ENCODE measurements at regions not wholly inside any gene's neighbourhood (a gene's known extent, or its start where the extent isn't known, plus 50 kb on each side); places are given as distances from the start of the nearest gene placed in this dataset.
"Not testable (repeated sequence)": the region's sequence is repeated elsewhere in the genome, so short reads cannot be mapped to it uniquely, and the experiment has no call there.

GRCh38 chr4:171561419-171561818 lies 251.8 kb upstream of the GALNTL6 start:
- DNase-seq (ENCODE audit: low spot score) = no peak
- Mint-ChIP-seq H3K9me3 (no peaks in the 10 kb centered on the region), H3K36me3 (ENCODE audit: low read depth) (no peaks in the 10 kb centered on the region), H3K4me1 (ENCODE audit: low read depth) (no peaks in the 10 kb centered on the region), H3K27ac (no peak overlapping the region), H3K27me3 (ENCODE audit: insufficient read depth) (peaks cover 3% of the 10 kb centered on the region), H3K4me3 (no peak overlapping the region)
- intact Hi-C loops (cut with micrococcal nuclease) = no loop called here

DNA sequence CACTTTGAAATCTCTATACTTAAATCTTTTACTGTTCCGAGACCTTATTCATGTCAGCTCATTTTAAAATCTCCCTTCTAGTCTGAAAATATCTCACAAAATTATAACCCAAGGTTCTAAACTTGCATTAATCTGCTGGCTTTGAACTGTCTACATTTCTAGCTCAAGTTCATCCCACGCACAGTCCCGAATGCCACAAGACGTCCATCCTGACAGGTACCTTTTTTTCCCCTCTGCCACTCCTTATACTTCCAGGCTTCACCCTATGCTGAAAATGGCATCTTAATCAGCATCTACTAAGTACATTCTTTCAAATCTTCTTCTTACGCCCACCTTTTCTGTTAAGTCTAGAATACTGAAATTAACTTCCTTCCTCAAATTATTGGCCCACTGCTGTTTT lies 259.2 kb upstream of the GALNTL6 start:
- intact Hi-C loops (cut with micrococcal nuclease) = no loop called here
- H3K4me3 Mint-ChIP-seq = no peak overlapping the region
- no peak for DNase-seq (ENCODE audit: low spot score)
- H3K27ac Mint-ChIP-seq = no peak overlapping the region
- no peaks in the 10 kb centered on the region for H3K36me3 Mint-ChIP-seq (ENCODE audit: low read depth)
- no peaks in the 10 kb centered on the region for H3K27me3 Mint-ChIP-seq (ENCODE audit: insufficient read depth)
- H3K4me1 Mint-ChIP-seq (ENCODE audit: low read depth) = no peaks in the 10 kb centered on the region
- no peaks in the 10 kb centered on the region for H3K9me3 Mint-ChIP-seq

- Mint-ChIP-seq H3K4me3 (no peak overlapping the region), H3K27me3 (ENCODE audit: insufficient read depth) (no peaks in the 10 kb centered on the region), H3K36me3 (ENCODE audit: low read depth) (no peaks in the 10 kb centered on the region), H3K9me3 (peaks cover 8% of the 10 kb centered on the region), H3K4me1 (ENCODE audit: low read depth) (no peaks in the 10 kb centered on the region), H3K27ac (no peak overlapping the region)
- intact Hi-C loops (cut with micrococcal nuclease) = no loop called here
- DNase-seq (ENCODE audit: low spot score) = no peak
Measured at GRCh38 chr4:171542640-171543039, 270.6 kb upstream of the GALNTL6 start.

- DNase-seq (ENCODE audit: low spot score) = no peak
- Mint-ChIP-seq H3K27ac (no peak overlapping the region), H3K36me3 (ENCODE audit: low read depth) (no peaks in the 10 kb centered on the region), H3K4me1 (ENCODE audit: low read depth) (no peaks in the 10 kb centered on the region), H3K27me3 (ENCODE audit: insufficient read depth) (no peaks in the 10 kb centered on the region), H3K9me3 (peaks cover under 1% of the 10 kb centered on the region), H3K4me3 (no peak overlapping the region)
- intact Hi-C loops (cut with micrococcal nuclease) = no loop called here
Measured at GRCh38 chr4:171538601-171539100, 274.6 kb upstream of the GALNTL6 start.

GRCh38 chr4:171534391-171534790 lies 278.8 kb upstream of the GALNTL6 start:
- no peaks in the 10 kb centered on the region for H3K4me1 Mint-ChIP-seq (ENCODE audit: low read depth)

GRCh38 chr4:171532968-171533367 lies 280.2 kb upstream of the GALNTL6 start:
- H3K4me3 Mint-ChIP-seq = no peak overlapping the region
- H3K27me3 Mint-ChIP-seq (ENCODE audit: insufficient read depth) = no peaks in the 10 kb centered on the region
- intact Hi-C loops (cut with micrococcal nuclease) = no loop called here
- no peaks in the 10 kb centered on the region for H3K36me3 Mint-ChIP-seq (ENCODE audit: low read depth)
- H3K9me3 Mint-ChIP-seq = no peaks in the 10 kb centered on the region
- H3K4me1 Mint-ChIP-seq (ENCODE audit: low read depth) = no peaks in the 10 kb centered on the region
- H3K27ac Mint-ChIP-seq = no peak overlapping the region
- DNase-seq (ENCODE audit: low spot score) = no peak

More at GRCh38 chr4:171534391-171534790, 278.8 kb upstream of the GALNTL6 start:
- Mint-ChIP-seq H3K27ac (no peak overlapping the region), H3K4me3 (no peak overlapping the region), H3K36me3 (ENCODE audit: low read depth) (no peaks in the 10 kb centered on the region), H3K9me3 (no peaks in the 10 kb centered on the region), H3K27me3 (ENCODE audit: insufficient read depth) (no peaks in the 10 kb centered on the region)
- intact Hi-C loops (cut with micrococcal nuclease) = no loop called here
- DNase-seq (ENCODE audit: low spot score) = no peak

GRCh38 chr4:171524903-171525302 lies 288.3 kb upstream of the GALNTL6 start:
- Mint-ChIP-seq H3K27me3 (ENCODE audit: insufficient read depth) (no peaks in the 10 kb centered on the region), H3K36me3 (ENCODE audit: low read depth) (no peaks in the 10 kb centered on the region), H3K4me3 (no peak overlapping the region), H3K9me3 (no peaks in the 10 kb centered on the region), H3K27ac (no peak overlapping the region), H3K4me1 (ENCODE audit: low read depth) (no peaks in the 10 kb centered on the region)
- intact Hi-C loops (cut with micrococcal nuclease) = no loop called here
- no peak for DNase-seq (ENCODE audit: low spot score)

GRCh38 chr4:171521726-171522125 lies 291.5 kb upstream of the GALNTL6 start:
- Mint-ChIP-seq H3K27ac (no peak overlapping the region), H3K36me3 (ENCODE audit: low read depth) (no peaks in the 10 kb centered on the region), H3K27me3 (ENCODE audit: insufficient read depth) (no peaks in the 10 kb centered on the region), H3K4me3 (no peak overlapping the region), H3K9me3 (no peaks in the 10 kb centered on the region), H3K4me1 (ENCODE audit: low read depth) (no peaks in the 10 kb centered on the region)
- no peak for DNase-seq (ENCODE audit: low spot score)
- intact Hi-C loops (cut with micrococcal nuclease) = no loop called here

DNA sequence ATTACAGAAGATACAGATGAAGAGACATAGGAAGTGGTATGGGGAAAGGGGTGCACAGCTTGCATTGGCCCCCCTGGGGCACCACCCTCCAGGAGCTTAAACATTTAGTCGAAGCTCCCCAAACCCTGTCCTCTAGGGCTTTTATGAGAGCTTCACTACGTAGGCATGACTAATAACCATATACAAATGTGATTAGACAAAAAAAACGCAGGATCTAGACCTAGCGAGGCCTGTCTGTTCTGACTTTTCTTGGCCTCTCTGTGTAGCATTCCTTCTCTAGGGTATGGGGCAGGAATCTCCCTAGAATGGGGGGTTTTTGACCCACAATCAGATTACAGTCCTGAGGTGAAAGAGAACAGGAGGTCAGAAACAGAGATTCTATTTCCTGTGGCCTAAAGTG lies 293.7 kb upstream of the GALNTL6 start:
- intact Hi-C loops (cut with micrococcal nuclease) = no loop called here
- Mint-ChIP-seq H3K36me3 (ENCODE audit: low read depth) (no peaks in the 10 kb centered on the region), H3K4me3 (no peak overlapping the region), H3K27me3 (ENCODE audit: insufficient read depth) (no peaks in the 10 kb centered on the region), H3K27ac (no peak overlapping the region), H3K4me1 (ENCODE audit: low read depth) (no peaks in the 10 kb centered on the region), H3K9me3 (no peaks in the 10 kb centered on the region)
- no peak for DNase-seq (ENCODE audit: low spot score)

GRCh38 chr4:171517883-171518282 lies 295.3 kb upstream of the GALNTL6 start:
- no peak for DNase-seq (ENCODE audit: low spot score)
- H3K36me3 Mint-ChIP-seq (ENCODE audit: low read depth) = no peaks in the 10 kb centered on the region
- no peaks in the 10 kb centered on the region for H3K9me3 Mint-ChIP-seq
- no peak overlapping the region for H3K4me3 Mint-ChIP-seq
- no peaks in the 10 kb centered on the region for H3K4me1 Mint-ChIP-seq (ENCODE audit: low read depth)
- no peaks in the 10 kb centered on the region for H3K27me3 Mint-ChIP-seq (ENCODE audit: insufficient read depth)
- intact Hi-C loops (cut with micrococcal nuclease) = no loop called here
- H3K27ac Mint-ChIP-seq = no peak overlapping the region

- Mint-ChIP-seq H3K4me1 (ENCODE audit: low read depth) (no peaks in the 10 kb centered on the region), H3K36me3 (ENCODE audit: low read depth) (no peaks in the 10 kb centered on the region), H3K27ac (no peak overlapping the region), H3K27me3 (ENCODE audit: insufficient read depth) (no peaks in the 10 kb centered on the region), H3K4me3 (no peak overlapping the region), H3K9me3 (peaks cover 5% of the 10 kb centered on the region)
- DNase-seq (ENCODE audit: low spot score) = no peak
- intact Hi-C loops (cut with micrococcal nuclease) = no loop called here
Measured at GRCh38 chr4:171516694-171517093, 296.5 kb upstream of the GALNTL6 start.

DNA sequence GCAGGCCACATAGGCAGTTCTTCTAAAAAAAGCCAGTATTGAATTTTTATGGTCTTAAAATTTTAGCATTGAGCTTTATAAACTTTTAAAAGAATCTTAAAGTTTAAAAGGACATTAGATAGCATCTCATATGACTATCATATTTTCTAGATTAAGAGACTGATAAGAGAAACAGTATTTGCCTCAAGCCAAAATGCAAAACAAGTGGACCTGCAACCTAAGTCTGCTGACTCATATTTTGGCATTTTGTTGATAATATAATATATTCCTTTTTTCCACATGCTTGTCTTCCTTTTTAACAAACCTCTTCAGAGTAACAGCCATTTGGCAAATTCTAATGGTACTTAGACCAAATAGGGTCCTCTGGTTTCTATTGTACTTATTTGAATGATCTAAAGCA lies 328.5 kb upstream of the GALNTL6 start:
- intact Hi-C loops (cut with micrococcal nuclease) = no loop called here
- Mint-ChIP-seq H3K9me3 (no peaks in the 10 kb centered on the region), H3K36me3 (ENCODE audit: low read depth) (no peaks in the 10 kb centered on the region), H3K4me3 (no peak overlapping the region), H3K27me3 (ENCODE audit: insufficient read depth) (peaks cover 2% of the 10 kb centered on the region), H3K4me1 (ENCODE audit: low read depth) (no peaks in the 10 kb centered on the region), H3K27ac (no peak overlapping the region)
- no peak for DNase-seq (ENCODE audit: low spot score)

DNA sequence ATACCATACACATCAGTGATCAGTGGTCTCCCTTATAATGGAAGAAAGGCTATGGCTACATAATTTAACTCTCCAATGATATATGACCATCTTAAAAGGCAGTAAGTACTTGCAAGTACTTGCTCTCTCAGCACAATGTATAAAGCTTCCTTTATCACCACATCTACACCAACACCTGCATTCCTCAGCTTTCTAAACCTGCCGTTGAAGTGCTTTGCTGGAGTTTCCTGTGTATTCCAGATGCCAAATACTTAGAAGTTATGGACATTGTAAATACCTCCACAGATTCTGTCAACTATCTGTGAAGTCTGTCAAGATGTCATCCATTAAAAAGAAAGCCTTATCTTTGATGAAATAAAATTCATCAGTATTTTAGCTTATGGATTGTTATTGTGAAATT lies 335.0 kb upstream of the GALNTL6 start:
- intact Hi-C loops (cut with micrococcal nuclease) = no loop called here
- H3K27me3 Mint-ChIP-seq (ENCODE audit: insufficient read depth) = peaks cover 1% of the 10 kb centered on the region
- H3K27ac Mint-ChIP-seq = no peak overlapping the region
- no peaks in the 10 kb centered on the region for H3K36me3 Mint-ChIP-seq (ENCODE audit: low read depth)
- no peak overlapping the region for H3K4me3 Mint-ChIP-seq
- no peaks in the 10 kb centered on the region for H3K4me1 Mint-ChIP-seq (ENCODE audit: low read depth)
- no peak for DNase-seq (ENCODE audit: low spot score)
- H3K9me3 Mint-ChIP-seq = no peaks in the 10 kb centered on the region

GRCh38 chr4:171475111-171475510 lies 338.1 kb upstream of the GALNTL6 start:
- H3K27ac Mint-ChIP-seq; intact Hi-C loops (cut with micrococcal nuclease); H3K27me3 Mint-ChIP-seq (ENCODE audit: insufficient read depth); DNase-seq (ENCODE audit: low spot score); H3K36me3 Mint-ChIP-seq (ENCODE audit: low read depth); H3K4me1 Mint-ChIP-seq (ENCODE audit: low read depth); H3K4me3 Mint-ChIP-seq; H3K9me3 Mint-ChIP-seq: not testable (repeated sequence)

Measured in activated T-helper 1 cell treated with anti-CD3 and anti-CD28 coated beads, Interleukin-12 subunit alpha, Interleukin-12 subunit beta, Interleukin-2, Interleukin-4 antibody, amounts not matched to agents 30 ng/mL and 10 ng/mL and 1 ng/mL, durations not matched to agents 14 hours and 24 hours and 36 hours (primary cell).